Body of pancreas (tissue), 4 donors: ENCODE measurements at regions not wholly inside any gene's neighbourhood (a gene's known extent, or its start where the extent isn't known, plus 50 kb on each side); places are given as distances from the start of the nearest gene placed in this dataset.

Experiments used
- CTCF ChIP-seq, 7 experiments: fragments of 450-650 bp in 4 of 7; fragments of 200-600 bp in 3 of 7; sonication (generic) in 3 of 7; IDR thresholded peaks; one replicate each; pipeline ENCODE4 v1.5.1; 2016 to 2019; ENCODE audit warnings: antibody characterized with exemption in 7 of 7
- POLR2A ChIP-seq, 3 donors: fragments of 450-650 bp; IDR thresholded peaks; one replicate each; pipeline ENCODE4 v1.6.1; 2016; ENCODE audit warnings: antibody characterized with exemption in 3 of 3, mild to moderate bottlenecking in 2 of 3

DNA sequence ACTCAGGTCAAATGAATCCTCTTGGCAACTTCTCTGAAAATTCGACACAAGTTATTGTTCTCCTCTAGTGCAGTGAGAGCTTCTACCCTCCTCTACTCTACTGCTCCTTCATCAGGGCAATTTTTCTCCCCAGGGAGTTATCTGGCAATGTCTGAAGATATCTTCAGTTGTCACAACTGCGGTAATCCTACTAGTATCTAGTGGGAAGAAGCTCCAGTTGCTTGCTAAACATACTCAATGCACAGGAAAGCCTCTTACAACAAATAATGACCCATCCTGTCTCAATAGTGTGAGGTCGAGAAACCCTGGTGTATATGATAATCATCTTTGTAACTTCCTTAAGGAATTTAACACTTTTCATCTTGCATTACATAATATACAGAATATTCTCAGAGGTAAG is 1147.6 kb downstream of the IGSF11 start:
- TF ChIP-seq CTCF (IDR thresholded peaks at IDR 0.05) (no peak), POLR2A (IDR thresholded peaks at IDR 0.05) (no peak)
